ENCODE measurements at regions not wholly inside any gene's neighbourhood (a gene's known extent, or its start where the extent isn't known, plus 50 kb on each side); places are given as distances from the start of the nearest gene placed in this dataset.
A peak's percentile ranks its signal among the peaks of the same experiment; 100 is the strongest.
"Not testable (repeated sequence)": the region's sequence is repeated elsewhere in the genome, so short reads cannot be mapped to it uniquely, and the experiment has no call there.

GRCh38 chr9:42656789-42657188, 473.3 kb downstream of the SPATA31A6 start:
- not testable (repeated sequence) for H3K27ac ChIP-seq

- not testable (repeated sequence) for H3K27ac ChIP-seq
Measured at GRCh38 chr9:42657496-42657895, 474.0 kb downstream of the SPATA31A6 start.

DNA sequence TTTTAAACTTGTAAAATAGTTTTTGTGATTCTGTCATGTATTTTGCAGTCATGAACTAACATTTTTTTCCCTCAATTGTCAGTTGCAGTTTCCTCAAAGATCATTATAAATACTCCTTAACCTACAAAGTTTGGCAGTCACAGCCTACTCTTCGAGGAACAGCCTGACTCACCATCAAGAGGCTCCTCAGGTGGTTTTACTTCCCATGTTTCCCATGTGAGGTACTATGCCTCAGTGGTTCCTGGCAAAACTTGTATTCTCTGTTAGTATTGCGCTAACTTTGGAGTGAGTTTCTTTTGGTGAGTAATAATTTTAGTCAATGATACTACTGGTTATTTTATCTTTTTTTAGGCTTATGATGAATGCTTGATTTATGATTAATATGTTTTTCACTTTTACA, 513.7 kb downstream of the SPATA31A6 start:
- not testable (repeated sequence) for H3K27ac ChIP-seq

DNA sequence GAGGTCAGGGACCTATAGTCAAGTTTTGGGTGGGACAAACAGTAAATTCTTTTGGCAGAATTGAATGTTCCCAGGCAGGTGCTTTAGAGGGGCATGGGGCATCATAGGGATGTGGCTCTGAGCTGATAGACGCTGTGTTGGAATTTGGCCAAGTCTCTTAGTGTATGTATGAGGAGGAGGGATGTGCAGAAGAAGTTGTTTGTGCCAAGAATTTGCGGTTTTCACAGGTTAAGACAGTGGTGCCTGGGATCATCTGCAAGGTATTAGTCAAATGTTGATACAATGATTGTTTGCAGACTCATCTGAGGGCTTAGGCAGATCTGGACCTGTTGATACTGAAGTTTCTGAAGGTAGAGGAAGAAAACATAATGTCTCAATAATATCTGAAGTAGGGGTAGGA, 519.4 kb downstream of the SPATA31A6 start:
- not testable (repeated sequence) for H3K27ac ChIP-seq

GRCh38 chr9:42724841-42725835, 541.7 kb downstream of the SPATA31A6 start:
- H3K27ac ChIP-seq, result not testable (repeated sequence)

- H3K27ac ChIP-seq, result not testable (repeated sequence)
- TF ChIP-seq, protein P1, sequence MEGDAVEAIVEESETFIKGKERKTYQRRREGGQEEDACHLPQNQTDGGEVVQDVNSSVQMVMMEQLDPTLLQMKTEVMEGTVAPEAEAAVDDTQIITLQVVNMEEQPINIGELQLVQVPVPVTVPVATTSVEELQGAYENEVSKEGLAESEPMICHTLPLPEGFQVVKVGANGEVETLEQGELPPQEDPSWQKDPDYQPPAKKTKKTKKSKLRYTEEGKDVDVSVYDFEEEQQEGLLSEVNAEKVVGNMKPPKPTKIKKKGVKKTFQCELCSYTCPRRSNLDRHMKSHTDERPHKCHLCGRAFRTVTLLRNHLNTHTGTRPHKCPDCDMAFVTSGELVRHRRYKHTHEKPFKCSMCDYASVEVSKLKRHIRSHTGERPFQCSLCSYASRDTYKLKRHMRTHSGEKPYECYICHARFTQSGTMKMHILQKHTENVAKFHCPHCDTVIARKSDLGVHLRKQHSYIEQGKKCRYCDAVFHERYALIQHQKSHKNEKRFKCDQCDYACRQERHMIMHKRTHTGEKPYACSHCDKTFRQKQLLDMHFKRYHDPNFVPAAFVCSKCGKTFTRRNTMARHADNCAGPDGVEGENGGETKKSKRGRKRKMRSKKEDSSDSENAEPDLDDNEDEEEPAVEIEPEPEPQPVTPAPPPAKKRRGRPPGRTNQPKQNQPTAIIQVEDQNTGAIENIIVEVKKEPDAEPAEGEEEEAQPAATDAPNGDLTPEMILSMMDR (IDR thresholded peaks at IDR 0.05), result peak; percentile 72
Measured at GRCh38 chr9:42743030-42743814, 559.8 kb downstream of the SPATA31A6 start.

DNA sequence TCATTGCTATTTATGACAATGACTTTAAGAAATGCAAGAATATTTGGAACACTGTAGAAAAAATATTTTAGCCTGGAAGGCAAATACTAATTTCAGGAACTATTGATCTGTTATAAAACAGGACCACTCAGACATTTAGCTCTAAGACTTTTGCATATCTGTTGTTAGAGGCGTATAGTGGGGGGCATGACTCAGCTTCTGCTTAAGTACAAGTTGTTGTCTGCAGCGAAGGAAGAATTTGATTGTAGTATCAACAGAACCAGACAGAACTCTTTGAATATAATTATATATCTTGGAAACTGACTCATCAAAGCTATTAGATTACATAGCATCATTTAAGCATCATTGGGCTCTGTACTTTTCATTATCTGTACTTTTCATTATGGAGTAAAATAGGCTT, 573.8 kb downstream of the SPATA31A6 start:
- H3K27ac ChIP-seq, result not testable (repeated sequence)

DNA sequence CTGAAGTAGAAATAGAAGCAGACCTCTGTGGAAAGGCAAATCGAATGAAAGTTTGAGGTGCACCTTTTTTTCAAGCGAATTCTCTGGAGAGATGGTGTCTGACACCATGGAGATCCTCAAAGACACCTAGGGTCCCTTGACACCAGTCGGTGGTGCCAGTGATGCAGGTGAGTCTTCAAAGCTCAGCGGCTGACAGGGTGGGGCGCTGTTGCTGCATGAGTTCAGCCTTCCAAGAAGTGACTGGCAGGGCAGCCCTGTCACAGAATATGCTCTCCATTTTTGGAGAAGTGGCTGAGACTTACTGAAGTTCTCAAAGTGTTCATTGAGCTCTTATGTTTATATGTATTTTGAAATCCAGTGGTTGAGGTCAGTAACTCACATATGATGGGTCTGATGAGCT, 575.9 kb downstream of the SPATA31A6 start:
- H3K27ac ChIP-seq, result not testable (repeated sequence)
- TF ChIP-seq, protein P1 (IDR thresholded peaks at IDR 0.05), result peak; percentile 22

- not testable (repeated sequence) for H3K27ac ChIP-seq
Measured at GRCh38 chr9:42782201-42782600, 598.7 kb downstream of the SPATA31A6 start.

DNA sequence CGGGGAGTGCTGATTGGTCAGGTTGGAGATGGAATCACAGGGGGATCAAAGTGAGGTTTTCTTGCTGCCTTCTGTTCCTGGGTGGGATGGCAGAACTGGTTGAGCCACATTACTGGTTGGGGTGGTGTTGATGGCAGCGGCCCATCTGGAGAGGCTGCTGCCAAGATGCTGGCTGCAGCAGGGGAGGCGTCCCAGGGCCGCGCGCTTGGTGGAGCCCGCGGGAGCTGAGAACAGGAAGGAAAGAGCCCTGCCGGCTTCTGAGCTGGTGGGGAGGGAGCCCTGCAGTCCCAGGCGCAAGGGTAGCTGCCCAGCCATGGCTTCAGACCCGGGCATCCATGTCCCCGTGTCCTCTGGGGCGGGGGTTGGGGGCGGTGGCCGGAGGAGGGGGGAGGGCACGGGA, 609.3 kb downstream of the SPATA31A6 start:
- not testable (repeated sequence) for H3K27ac ChIP-seq

GRCh38 chr9:42798571-42798970, 615.1 kb downstream of the SPATA31A6 start:
- TF ChIP-seq, protein P1 (IDR thresholded peaks at IDR 0.05), result peak; percentile 26; the same call in 1 of the 2 replicates
- not testable (repeated sequence) for H3K27ac ChIP-seq

DNA sequence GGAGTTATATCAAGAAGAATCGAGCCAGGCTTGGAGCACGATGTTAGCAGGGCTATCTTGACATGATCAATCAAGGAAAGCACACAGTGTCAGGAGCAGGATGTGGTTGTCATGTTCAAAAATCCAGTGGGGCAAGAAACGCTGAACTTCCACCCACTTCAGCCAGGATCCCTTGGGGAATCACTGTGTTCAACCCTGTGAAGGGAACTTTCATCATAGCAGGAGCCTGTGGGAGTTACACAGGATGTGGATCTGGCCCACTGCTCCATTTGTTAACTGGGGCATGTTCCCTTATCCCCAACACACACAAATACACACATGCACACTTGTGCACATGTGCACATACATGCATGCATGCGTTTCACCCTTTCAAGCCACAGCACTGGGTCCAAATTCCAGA, 619.3 kb downstream of the SPATA31A6 start:
- H3K27ac ChIP-seq, result not testable (repeated sequence)
